ENCODE measurements at regions not wholly inside any gene's neighbourhood (a gene's known extent, or its start where the extent isn't known, plus 50 kb on each side); places are given as distances from the start of the nearest gene placed in this dataset.
"Not testable (repeated sequence)": the region's sequence is repeated elsewhere in the genome, so short reads cannot be mapped to it uniquely, and the experiment has no call there.

- no peak for DNase-seq (ENCODE audit: low spot score)
- intact Hi-C loops (cut with DNase I), result no loop called here
Measured at GRCh38 chr19:14328406-14328805, 52.8 kb upstream of the ADGRE5 start.

GRCh38 chr19:14327061-14327460 lies 54.2 kb upstream of the ADGRE5 start:
- DNase-seq (ENCODE audit: low spot score); intact Hi-C loops (cut with DNase I): not testable (repeated sequence)

GRCh38 chr19:14325863-14326262 lies 55.4 kb upstream of the ADGRE5 start:
- no peak for DNase-seq (ENCODE audit: low spot score)
- intact Hi-C loops (cut with DNase I), result no loop called here

- intact Hi-C loops (cut with DNase I), result no loop called here
Measured at GRCh38 chr19:14325134-14325533, 56.1 kb upstream of the ADGRE5 start.

GRCh38 chr19:14322889-14323463 lies 58.3 kb upstream of the ADGRE5 start:
- intact Hi-C loops (cut with DNase I), result no loop called here
- DNase-seq (ENCODE audit: low spot score), result no peak

More at GRCh38 chr19:14325134-14325533, 56.1 kb upstream of the ADGRE5 start:
- DNase-seq (ENCODE audit: low spot score), result no peak

GRCh38 chr19:14320253-14320652 lies 61.0 kb upstream of the ADGRE5 start:
- intact Hi-C loops (cut with DNase I), result no loop called here
- DNase-seq (ENCODE audit: low spot score), result no peak

GRCh38 chr19:14319720-14320119 lies 61.5 kb upstream of the ADGRE5 start:
- intact Hi-C loops (cut with DNase I), result not testable (repeated sequence)

GRCh38 chr19:14318873-14319272 lies 62.4 kb upstream of the ADGRE5 start:
- intact Hi-C loops (cut with DNase I), result no loop called here

More at GRCh38 chr19:14319720-14320119, 61.5 kb upstream of the ADGRE5 start:
- not testable (repeated sequence) for DNase-seq (ENCODE audit: low spot score)

GRCh38 chr19:14317157-14317556 lies 64.1 kb upstream of the ADGRE5 start:
- intact Hi-C loops (cut with DNase I), result no loop called here
- no peak for DNase-seq (ENCODE audit: low spot score)

More at GRCh38 chr19:14318873-14319272, 62.4 kb upstream of the ADGRE5 start:
- DNase-seq (ENCODE audit: low spot score), result peak; percentile 83

GRCh38 chr19:14315433-14315832 lies 65.8 kb upstream of the ADGRE5 start:
- DNase-seq (ENCODE audit: low spot score), result no peak
- intact Hi-C loops (cut with DNase I), result no loop called here

- intact Hi-C loops (cut with DNase I), result no loop called here
- DNase-seq (ENCODE audit: low spot score), result no peak
Measured at GRCh38 chr19:14310055-14310454, 71.2 kb upstream of the ADGRE5 start.

GRCh38 chr19:14305706-14306105 lies 75.5 kb upstream of the ADGRE5 start:
- no peak for DNase-seq (ENCODE audit: low spot score)
- intact Hi-C loops (cut with DNase I), result no loop called here

GRCh38 chr19:14301150-14301549 lies 80.1 kb upstream of the ADGRE5 start:
- intact Hi-C loops (cut with DNase I), result no loop called here
- DNase-seq (ENCODE audit: low spot score), result no peak

GRCh38 chr19:14300303-14300702 lies 80.9 kb upstream of the ADGRE5 start:
- intact Hi-C loops (cut with DNase I), result no loop called here
- no peak for DNase-seq (ENCODE audit: low spot score)

- DNase-seq (ENCODE audit: low spot score); intact Hi-C loops (cut with DNase I): not testable (repeated sequence)
Measured at GRCh38 chr19:14299224-14299827, 81.9 kb upstream of the ADGRE5 start.

- intact Hi-C loops (cut with DNase I); DNase-seq (ENCODE audit: low spot score): not testable (repeated sequence)
Measured at GRCh38 chr19:14297883-14298576, 83.2 kb upstream of the ADGRE5 start.

GRCh38 chr19:14294974-14295373 lies 86.3 kb upstream of the ADGRE5 start:
- DNase-seq (ENCODE audit: low spot score); intact Hi-C loops (cut with DNase I): not testable (repeated sequence)

GRCh38 chr19:14293816-14294170 lies 87.5 kb upstream of the ADGRE5 start:
- intact Hi-C loops (cut with DNase I); DNase-seq (ENCODE audit: low spot score): not testable (repeated sequence)

GRCh38 chr19:14293101-14293815 lies 87.3 kb upstream of the ADGRL1 start:
- DNase-seq (ENCODE audit: low spot score); intact Hi-C loops (cut with DNase I): not testable (repeated sequence)

GRCh38 chr19:14289810-14290209 lies 83.8 kb upstream of the ADGRL1 start:
- DNase-seq (ENCODE audit: low spot score); intact Hi-C loops (cut with DNase I): not testable (repeated sequence)

Data from posterior vena cava (tissue), 2 donors.